ENCODE measurements at regions not wholly inside any gene's neighbourhood (a gene's known extent, or its start where the extent isn't known, plus 50 kb on each side); places are given as distances from the start of the nearest gene placed in this dataset.

- no peak overlapping the region for H3K4me3 Mint-ChIP-seq
- intact Hi-C loops (cut with micrococcal nuclease), result no loop called here
- TF ChIP-seq CTCF (IDR thresholded peaks at IDR 0.05), result no peak
- no peaks in the 10 kb centered on the region for H3K36me3 Mint-ChIP-seq (ENCODE audit: low read depth)
- no peak for DNase-seq
- H3K4me1 Mint-ChIP-seq, result peaks cover 8% of the 10 kb centered on the region
- ChIA-PET POLR2A (no interaction called here), CTCF (interaction anchor here (1.3 kb wide), 1 partner anchor 242 kb away, joined by 3 read pairs; no protein-coding TSS in a partner anchor)
- ATAC-seq (ENCODE audit: low read depth), result no peak
- H3K27ac Mint-ChIP-seq, result no peak overlapping the region
- no peaks in the 10 kb centered on the region for H3K27me3 Mint-ChIP-seq
- no peaks in the 10 kb centered on the region for H3K9me3 Mint-ChIP-seq
Measured at GRCh38 chr3:153285194-153285641, 123.2 kb downstream of the RAP2B start.

GRCh38 chr3:153285982-153286381 lies 124.0 kb downstream of the RAP2B start:
- Mint-ChIP-seq H3K36me3 (ENCODE audit: low read depth) (no peaks in the 10 kb centered on the region), H3K9me3 (no peaks in the 10 kb centered on the region), H3K4me1 (peaks cover 8% of the 10 kb centered on the region), H3K4me3 (no peak overlapping the region), H3K27ac (no peak overlapping the region), H3K27me3 (no peaks in the 10 kb centered on the region)
- intact Hi-C loops (cut with micrococcal nuclease), result no loop called here
- CTCF ChIA-PET, result no interaction called here
- POLR2A ChIA-PET, result no interaction called here
- TF ChIP-seq CTCF (IDR thresholded peaks at IDR 0.05), result no peak
- ATAC-seq (ENCODE audit: low read depth) (no peak), DNase-seq (no peak)

GRCh38 chr3:153287017-153287416 lies 125.0 kb downstream of the RAP2B start:
- intact Hi-C loops (cut with micrococcal nuclease), result no loop called here
- H3K36me3 Mint-ChIP-seq (ENCODE audit: low read depth), result no peaks in the 10 kb centered on the region
- no peak overlapping the region for H3K27ac Mint-ChIP-seq
- DNase-seq (no peak), ATAC-seq (ENCODE audit: low read depth) (no peak)
- no peak overlapping the region for H3K4me3 Mint-ChIP-seq
- CTCF ChIA-PET, result no interaction called here
- H3K4me1 Mint-ChIP-seq, result peaks cover 10% of the 10 kb centered on the region
- POLR2A ChIA-PET, result no interaction called here
- H3K9me3 Mint-ChIP-seq, result no peaks in the 10 kb centered on the region
- H3K27me3 Mint-ChIP-seq, result no peaks in the 10 kb centered on the region
- no peak for TF ChIP-seq CTCF (IDR thresholded peaks at IDR 0.05)

- POLR2A ChIA-PET, result no interaction called here
- peaks cover 4% of the 10 kb centered on the region for H3K4me1 Mint-ChIP-seq
Measured at GRCh38 chr3:153289334-153289808, 127.3 kb downstream of the RAP2B start.

More at GRCh38 chr3:153289334-153289808, 127.3 kb downstream of the RAP2B start:
- no peak overlapping the region for H3K27ac Mint-ChIP-seq
- H3K9me3 Mint-ChIP-seq, result no peaks in the 10 kb centered on the region
- CTCF ChIA-PET, result no interaction called here
- H3K4me3 Mint-ChIP-seq, result no peak overlapping the region
- ATAC-seq (ENCODE audit: low read depth) (no peak), DNase-seq (no peak)
- no peaks in the 10 kb centered on the region for H3K27me3 Mint-ChIP-seq
- intact Hi-C loops (cut with micrococcal nuclease), result no loop called here
- H3K36me3 Mint-ChIP-seq (ENCODE audit: low read depth), result no peaks in the 10 kb centered on the region
- TF ChIP-seq CTCF (IDR thresholded peaks at IDR 0.05), result no peak
